IPS DF 6.9 (cell line): ENCODE measurements at regions not wholly inside any gene's neighbourhood (a gene's known extent, or its start where the extent isn't known, plus 50 kb on each side); places are given as distances from the start of the nearest gene placed in this dataset.

Source experiments
- DNase-seq: peaks from one replicate; pipeline ENCODE4 v3.0.0-alpha.2; 2013; ENCODE audit warnings: low read depth, low spot score
- H3K27ac ChIP-seq: one replicate; pipeline ENCODE4 v1.5.1; 2013; ENCODE audit warnings: low read length, control low read depth
- H3K27me3 ChIP-seq: 2 replicates; pipeline ENCODE4 v1.6.1; 2013; ENCODE audit warnings: mild to moderate bottlenecking, low read length; ENCODE audit not compliant: control insufficient read depth, insufficient read depth
- H3K36me3 ChIP-seq: 2 replicates; pipeline ENCODE4 v1.6.1; 2013; ENCODE audit warnings: low read length; ENCODE audit not compliant: control insufficient read depth, insufficient read depth
- H3K4me1 ChIP-seq: 2 replicates; pipeline ENCODE4 v1.6.1; 2013; ENCODE audit warnings: low read length; ENCODE audit not compliant: control insufficient read depth, insufficient read depth
- H3K4me3 ChIP-seq: 2 replicates; pipeline ENCODE4 v1.5.1; 2013; ENCODE audit warnings: mild to moderate bottlenecking, low read length
- H3K9me3 ChIP-seq: 2 replicates; pipeline ENCODE4 v1.6.1; 2013; ENCODE audit warnings: low read length, inconsistent platforms; ENCODE audit not compliant: control insufficient read depth, insufficient read depth
- WGBS: extraction: QIAGEN DNeasy Blood & Tissue Kit; methylation state at CpG from one replicate; pipeline ENCODE4 v1.1.7; 2013; ENCODE audit warnings: mixed read lengths, missing lambda C conversion rate; ENCODE audit not compliant: insufficient read length, insufficient coverage; 5-methylcytosine and 5-hydroxymethylcytosine counted together

- no peaks in the 10 kb centered on the region for H3K4me1 ChIP-seq
- no peak overlapping the region for H3K27ac ChIP-seq
- no peaks in the 10 kb centered on the region for H3K27me3 ChIP-seq
- no CpG with 5 or more reads among the region's 8 CpGs for WGBS
- no peaks in the 10 kb centered on the region for H3K9me3 ChIP-seq
- no peak overlapping the region for H3K4me3 ChIP-seq
- no peak for DNase-seq
- peaks cover 9% of the 10 kb centered on the region for H3K36me3 ChIP-seq
Measured at GRCh38 chr11:70802185-70802584, 403.9 kb downstream of the CTTN start.

- no peaks in the 10 kb centered on the region for H3K9me3 ChIP-seq
- no CpG with 5 or more reads among the region's 24 CpGs for WGBS
Measured at GRCh38 chr11:70804139-70804837, 406.0 kb downstream of the CTTN start.

GRCh38 chr11:70805243-70805642 is 406.9 kb downstream of the CTTN start:
- H3K27me3 ChIP-seq: no peaks in the 10 kb centered on the region
- WGBS: no CpG with 5 or more reads among the region's 7 CpGs
- H3K4me3 ChIP-seq: no peak overlapping the region
- H3K36me3 ChIP-seq: peaks cover 5% of the 10 kb centered on the region
- H3K9me3 ChIP-seq: no peaks in the 10 kb centered on the region
- no peak for DNase-seq
- no peak overlapping the region for H3K27ac ChIP-seq
- H3K4me1 ChIP-seq: no peaks in the 10 kb centered on the region

More at GRCh38 chr11:70804139-70804837, 406.0 kb downstream of the CTTN start:
- no peak for DNase-seq
- peaks cover 5% of the 10 kb centered on the region for H3K36me3 ChIP-seq
- H3K27ac ChIP-seq: no peak overlapping the region
- H3K27me3 ChIP-seq: no peaks in the 10 kb centered on the region
- no peaks in the 10 kb centered on the region for H3K4me1 ChIP-seq
- no peak overlapping the region for H3K4me3 ChIP-seq

- DNase-seq: no peak
- H3K36me3 ChIP-seq: peaks cover 5% of the 10 kb centered on the region
- no CpG with 5 or more reads among the region's 11 CpGs for WGBS
- no peaks in the 10 kb centered on the region for H3K27me3 ChIP-seq
- H3K4me1 ChIP-seq: no peaks in the 10 kb centered on the region
- no peak overlapping the region for H3K27ac ChIP-seq
- no peak overlapping the region for H3K4me3 ChIP-seq
- H3K9me3 ChIP-seq: no peaks in the 10 kb centered on the region
Measured at GRCh38 chr11:70805971-70806370, 407.6 kb downstream of the CTTN start.

- H3K27me3 ChIP-seq: no peaks in the 10 kb centered on the region
- no peaks in the 10 kb centered on the region for H3K4me1 ChIP-seq
- H3K27ac ChIP-seq: no peak overlapping the region
- H3K9me3 ChIP-seq: no peaks in the 10 kb centered on the region
- no CpG with 5 or more reads among the region's 27 CpGs for WGBS
- no peak overlapping the region for H3K4me3 ChIP-seq
- no peak for DNase-seq
- peaks cover 5% of the 10 kb centered on the region for H3K36me3 ChIP-seq
Measured at GRCh38 chr11:70806461-70807194, 408.3 kb downstream of the CTTN start.

- no peaks in the 10 kb centered on the region for H3K9me3 ChIP-seq
Measured at GRCh38 chr11:70807195-70807543, 408.8 kb downstream of the CTTN start.

GRCh38 chr11:70808686-70809375 is 410.5 kb downstream of the CTTN start:
- H3K4me3 ChIP-seq: no peak overlapping the region
- no peaks in the 10 kb centered on the region for H3K9me3 ChIP-seq
- H3K27ac ChIP-seq: no peak overlapping the region
- H3K4me1 ChIP-seq: no peaks in the 10 kb centered on the region
- peaks cover 5% of the 10 kb centered on the region for H3K36me3 ChIP-seq
- DNase-seq: no peak
- no CpG with 5 or more reads among the region's 21 CpGs for WGBS
- H3K27me3 ChIP-seq: no peaks in the 10 kb centered on the region

More at GRCh38 chr11:70807195-70807543, 408.8 kb downstream of the CTTN start:
- no CpG with 5 or more reads among the region's 12 CpGs for WGBS
- no peak for DNase-seq
- H3K27ac ChIP-seq: no peak overlapping the region
- H3K27me3 ChIP-seq: no peaks in the 10 kb centered on the region
- no peaks in the 10 kb centered on the region for H3K4me1 ChIP-seq
- peaks cover 5% of the 10 kb centered on the region for H3K36me3 ChIP-seq
- no peak overlapping the region for H3K4me3 ChIP-seq

GRCh38 chr11:70810133-70810532 is 411.8 kb downstream of the CTTN start:
- peaks cover 5% of the 10 kb centered on the region for H3K36me3 ChIP-seq
- no peak for DNase-seq
- H3K27ac ChIP-seq: no peak overlapping the region
- WGBS: no CpG with 5 or more reads among the region's 9 CpGs
- no peaks in the 10 kb centered on the region for H3K27me3 ChIP-seq
- H3K4me3 ChIP-seq: no peak overlapping the region
- no peaks in the 10 kb centered on the region for H3K4me1 ChIP-seq
- no peaks in the 10 kb centered on the region for H3K9me3 ChIP-seq

GRCh38 chr11:70810681-70811080 is 412.4 kb downstream of the CTTN start:
- H3K4me1 ChIP-seq: no peaks in the 10 kb centered on the region
- H3K27me3 ChIP-seq: no peaks in the 10 kb centered on the region
- H3K4me3 ChIP-seq: no peak overlapping the region
- no peaks in the 10 kb centered on the region for H3K9me3 ChIP-seq
- H3K27ac ChIP-seq: no peak overlapping the region
- DNase-seq: no peak
- WGBS: no CpG with 5 or more reads among the region's 8 CpGs
- peaks cover 5% of the 10 kb centered on the region for H3K36me3 ChIP-seq

- no peaks in the 10 kb centered on the region for H3K9me3 ChIP-seq
- no peak overlapping the region for H3K27ac ChIP-seq
- no peak for DNase-seq
- no peak overlapping the region for H3K4me3 ChIP-seq
- H3K36me3 ChIP-seq: peaks cover 5% of the 10 kb centered on the region
- no peaks in the 10 kb centered on the region for H3K4me1 ChIP-seq
- no peaks in the 10 kb centered on the region for H3K27me3 ChIP-seq
- WGBS: 100% methylated on average over 1 of the region's 1 CpG
Measured at GRCh38 chr11:70811483-70811882, 413.2 kb downstream of the CTTN start.
